ENCODE measurements at regions not wholly inside any gene's neighbourhood (a gene's known extent, or its start where the extent isn't known, plus 50 kb on each side); places are given as distances from the start of the nearest gene placed in this dataset.

- no peaks in the 10 kb centered on the region; the same call in 1 of the 2 replicates for H3K9me3 ChIP-seq
- no peaks in the 10 kb centered on the region for H3K27me3 ChIP-seq
- no peak for DNase-seq
- no peak overlapping the region for H3K4me3 ChIP-seq (ENCODE audit: low read depth, low read length)
- TF ChIP-seq CTCF (IDR thresholded peaks at IDR 0.05; ENCODE audit: low read depth, low read length) = no peak
- no peaks in the 10 kb centered on the region for H3K36me3 ChIP-seq
- no peaks in the 10 kb centered on the region for H3K4me1 ChIP-seq
Observed at GRCh38 chr16:51019617-51020016, 131.5 kb downstream of the SALL1 start.

GRCh38 chr16:51017969-51018368 lies 133.1 kb downstream of the SALL1 start:
- no peaks in the 10 kb centered on the region for H3K36me3 ChIP-seq
- H3K9me3 ChIP-seq = no peaks in the 10 kb centered on the region; the same call in 1 of the 2 replicates
- no peak overlapping the region for H3K4me3 ChIP-seq (ENCODE audit: low read depth, low read length)
- no peaks in the 10 kb centered on the region for H3K4me1 ChIP-seq
- DNase-seq = no peak
- H3K27me3 ChIP-seq = no peaks in the 10 kb centered on the region
- TF ChIP-seq CTCF (IDR thresholded peaks at IDR 0.05; ENCODE audit: low read depth, low read length) = no peak

GRCh38 chr16:51012396-51012795 lies 138.7 kb downstream of the SALL1 start:
- Histone ChIP-seq H3K9me3 (no peaks in the 10 kb centered on the region; the same call in 1 of the 2 replicates), H3K27me3 (no peaks in the 10 kb centered on the region), H3K4me3 (ENCODE audit: low read depth, low read length) (no peak overlapping the region), H3K36me3 (no peaks in the 10 kb centered on the region), H3K4me1 (no peaks in the 10 kb centered on the region)
- DNase-seq = no peak
- TF ChIP-seq CTCF (IDR thresholded peaks at IDR 0.05; ENCODE audit: low read depth, low read length) = no peak

GRCh38 chr16:51010817-51011216 lies 140.3 kb downstream of the SALL1 start:
- no peak for DNase-seq
- Histone ChIP-seq H3K27me3 (no peaks in the 10 kb centered on the region), H3K9me3 (no peaks in the 10 kb centered on the region), H3K4me1 (no peaks in the 10 kb centered on the region), H3K36me3 (no peaks in the 10 kb centered on the region), H3K4me3 (ENCODE audit: low read depth, low read length) (no peak overlapping the region)
- TF ChIP-seq CTCF (IDR thresholded peaks at IDR 0.05; ENCODE audit: low read depth, low read length) = no peak

- Histone ChIP-seq H3K36me3 (no peaks in the 10 kb centered on the region), H3K27me3 (no peaks in the 10 kb centered on the region), H3K9me3 (no peaks in the 10 kb centered on the region), H3K4me3 (ENCODE audit: low read depth, low read length) (no peak overlapping the region), H3K4me1 (no peaks in the 10 kb centered on the region)
- TF ChIP-seq CTCF (IDR thresholded peaks at IDR 0.05; ENCODE audit: low read depth, low read length) = no peak
- DNase-seq = no peak
Observed at GRCh38 chr16:51009813-51010212, 141.3 kb downstream of the SALL1 start.

- H3K27me3 ChIP-seq = no peaks in the 10 kb centered on the region
- no peak for TF ChIP-seq CTCF (IDR thresholded peaks at IDR 0.05; ENCODE audit: low read depth, low read length)
- DNase-seq = no peak
- H3K4me3 ChIP-seq (ENCODE audit: low read depth, low read length) = no peak overlapping the region
- no peaks in the 10 kb centered on the region for H3K9me3 ChIP-seq
- H3K36me3 ChIP-seq = no peaks in the 10 kb centered on the region
- no peaks in the 10 kb centered on the region for H3K4me1 ChIP-seq
Observed at GRCh38 chr16:51009359-51009758, 141.7 kb downstream of the SALL1 start.

Measured in BE2C (cell line).